ENCODE measurements at regions not wholly inside any gene's neighbourhood (a gene's known extent, or its start where the extent isn't known, plus 50 kb on each side); places are given as distances from the start of the nearest gene placed in this dataset.

GRCh38 chr3:107213044-107213669 is 164.1 kb upstream of the CCDC54 start:
- no peak for DNase-seq (ENCODE audit: low spot score)
- TF ChIP-seq CTCF (IDR thresholded peaks at IDR 0.05) = no peak
- Histone ChIP-seq H3K27ac (no peak overlapping the region), H3K4me3 (no peak overlapping the region)

- no peak for TF ChIP-seq CTCF (IDR thresholded peaks at IDR 0.05)
- no peak for DNase-seq (ENCODE audit: low spot score)
- no peak overlapping the region for H3K4me3 ChIP-seq
- H3K27ac ChIP-seq = no peak overlapping the region
Measured at GRCh38 chr3:107216229-107216628, 161.0 kb upstream of the CCDC54 start.

- no peak for DNase-seq (ENCODE audit: low spot score)
- Histone ChIP-seq H3K4me3 (no peak overlapping the region), H3K27ac (no peak overlapping the region)
- TF ChIP-seq CTCF (IDR thresholded peaks at IDR 0.05) = no peak
Measured at GRCh38 chr3:107216711-107217110, 160.5 kb upstream of the CCDC54 start.

- DNase-seq (ENCODE audit: low spot score) = no peak
- H3K27ac ChIP-seq = no peak overlapping the region
- H3K4me3 ChIP-seq = no peak overlapping the region
- no peak for TF ChIP-seq CTCF (IDR thresholded peaks at IDR 0.05)
Measured at GRCh38 chr3:107217172-107217571, 160.1 kb upstream of the CCDC54 start.

- Histone ChIP-seq H3K4me3 (no peak overlapping the region), H3K27ac (no peak overlapping the region)
- TF ChIP-seq CTCF (IDR thresholded peaks at IDR 0.05) = no peak
- DNase-seq (ENCODE audit: low spot score) = no peak
Measured at GRCh38 chr3:107218864-107219269, 158.4 kb upstream of the CCDC54 start.

- DNase-seq (ENCODE audit: low spot score) = no peak
- TF ChIP-seq CTCF (IDR thresholded peaks at IDR 0.05) = no peak
- Histone ChIP-seq H3K27ac (no peak overlapping the region), H3K4me3 (no peak overlapping the region)
Measured at GRCh38 chr3:107220538-107220937, 156.7 kb upstream of the CCDC54 start.

- H3K27ac ChIP-seq = no peak overlapping the region
- H3K4me3 ChIP-seq = no peak overlapping the region
- no peak for TF ChIP-seq CTCF (IDR thresholded peaks at IDR 0.05)
- DNase-seq (ENCODE audit: low spot score) = no peak
Measured at GRCh38 chr3:107221856-107222255, 155.4 kb upstream of the CCDC54 start.
